Stomach (tissue), 4 donors: ENCODE measurements at regions not wholly inside any gene's neighbourhood (a gene's known extent, or its start where the extent isn't known, plus 50 kb on each side); places are given as distances from the start of the nearest gene placed in this dataset.

Source experiments
- CTCF ChIP-seq, 7 experiments: fragments of 450-650 bp in 4 of 7; fragments of 200-600 bp in 3 of 7; sonication (generic) in 3 of 7; IDR thresholded peaks; one replicate each; pipeline ENCODE4 v1.5.1; 2016 to 2019; ENCODE audit warnings: antibody characterized with exemption in 7 of 7, control low read depth in 2 of 7, mild to moderate bottlenecking in 1 of 7
- EP300 ChIP-seq: sonication (generic); formaldehyde crosslinking; IDR thresholded peaks from one replicate; pipeline ENCODE4 v1.6.1; 2017; ENCODE audit warnings: antibody characterized with exemption
- POLR2A ChIP-seq, 4 donors: fragments of 450-650 bp; IDR thresholded peaks; one replicate each; pipeline ENCODE4 v1.6.1; 2016; ENCODE audit warnings: antibody characterized with exemption in 4 of 4, control low read depth in 2 of 4, mild to moderate bottlenecking in 1 of 4, moderate library complexity in 1 of 4
- POLR2AphosphoS5 ChIP-seq, 3 donors: sonication (generic); formaldehyde crosslinking; IDR thresholded peaks; one replicate each; pipeline ENCODE4 v1.6.1; 2016; ENCODE audit warnings: antibody characterized with exemption in 3 of 3

GRCh38 chr1:169042377-169042776 is 64.1 kb upstream of the ATP1B1 start:
- no peak for TF ChIP-seq EP300
- TF ChIP-seq CTCF (IDR thresholded peaks at IDR 0.05) = no peak
- no peak for TF ChIP-seq POLR2A (IDR thresholded peaks at IDR 0.05)
- TF ChIP-seq POLR2AphosphoS5 (IDR thresholded peaks at IDR 0.05) = no peak
